ENCODE measurements at regions not wholly inside any gene's neighbourhood (a gene's known extent, or its start where the extent isn't known, plus 50 kb on each side); places are given as distances from the start of the nearest gene placed in this dataset.

GRCh38 chr13:44234566-44234965 lies 139.1 kb upstream of the SERP2 start:
- Histone ChIP-seq H3K4me3 (replicated peaks; ENCODE audit: low read depth, low read length) (no peak overlapping the region), H3K36me3 (ENCODE audit: control insufficient read depth, insufficient read depth, low read length) (no peaks in the 10 kb centered on the region), H3K27me3 (replicated peaks; ENCODE audit: control insufficient read depth, insufficient read depth, low read length) (no peaks in the 10 kb centered on the region)
- DNase-seq (ENCODE audit: extremely low read depth, insufficient read length): no peak
- no peak for TF ChIP-seq CTCF (IDR thresholded peaks at IDR 0.05; ENCODE audit: insufficient read depth, low read length, poor library complexity, severe bottlenecking)

DNA sequence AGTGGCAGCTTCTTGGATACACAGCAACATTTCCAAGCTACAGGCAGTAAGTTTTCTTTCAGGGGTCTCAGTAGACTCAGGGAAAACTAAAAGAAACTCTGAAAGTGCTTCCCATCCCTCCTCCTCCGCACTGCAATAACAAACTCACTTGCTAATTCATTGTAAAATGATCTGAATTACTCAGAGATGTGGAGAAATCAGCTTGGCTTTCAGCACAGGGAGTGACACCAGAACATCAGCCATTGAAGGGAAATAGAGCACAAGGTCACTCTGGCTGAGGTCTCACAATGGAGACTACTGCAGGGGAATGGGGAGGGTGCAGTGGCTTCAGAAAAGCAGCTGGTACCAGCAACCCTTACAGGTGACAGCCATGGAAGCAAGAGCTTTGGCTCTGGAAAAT lies 137.3 kb upstream of the SERP2 start:
- Histone ChIP-seq H3K27me3 (replicated peaks; ENCODE audit: control insufficient read depth, insufficient read depth, low read length) (no peaks in the 10 kb centered on the region), H3K36me3 (ENCODE audit: control insufficient read depth, insufficient read depth, low read length) (no peaks in the 10 kb centered on the region), H3K4me3 (replicated peaks; ENCODE audit: low read depth, low read length) (no peak overlapping the region)
- no peak for DNase-seq (ENCODE audit: extremely low read depth, insufficient read length)
- TF ChIP-seq CTCF (IDR thresholded peaks at IDR 0.05; ENCODE audit: insufficient read depth, low read length, poor library complexity, severe bottlenecking): no peak

DNA sequence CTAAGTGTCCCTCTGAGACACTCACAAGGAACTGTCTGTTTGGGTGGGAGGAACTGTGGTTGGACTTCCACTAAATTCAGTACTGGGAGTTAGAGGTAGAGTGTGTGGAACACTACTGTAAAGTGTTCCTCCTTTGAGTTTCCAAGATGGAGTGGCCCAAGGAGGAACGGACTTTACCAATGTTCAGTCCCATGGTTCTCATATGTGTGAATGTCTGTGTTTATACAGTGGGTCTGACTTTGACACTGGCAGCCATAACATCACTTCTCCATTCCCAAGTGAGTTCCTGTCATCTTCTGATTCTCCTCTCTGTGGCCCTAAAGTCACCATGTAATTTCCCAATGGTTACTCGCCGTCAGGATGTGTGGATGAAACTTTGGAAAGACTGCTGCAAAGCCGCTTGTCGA lies 136.8 kb upstream of the SERP2 start:
- DNase-seq (ENCODE audit: extremely low read depth, insufficient read length): no peak
- H3K27me3 ChIP-seq (replicated peaks; ENCODE audit: control insufficient read depth, insufficient read depth, low read length): no peaks in the 10 kb centered on the region
- no peak overlapping the region for H3K4me3 ChIP-seq (replicated peaks; ENCODE audit: low read depth, low read length)
- no peaks in the 10 kb centered on the region for H3K36me3 ChIP-seq (ENCODE audit: control insufficient read depth, insufficient read depth, low read length)
- TF ChIP-seq CTCF (IDR thresholded peaks at IDR 0.05; ENCODE audit: insufficient read depth, low read length, poor library complexity, severe bottlenecking): no peak

GRCh38 chr13:44237276-44237767 lies 136.3 kb upstream of the SERP2 start:
- no peak for TF ChIP-seq CTCF (IDR thresholded peaks at IDR 0.05; ENCODE audit: insufficient read depth, low read length, poor library complexity, severe bottlenecking)
- no peak overlapping the region for H3K4me3 ChIP-seq (replicated peaks; ENCODE audit: low read depth, low read length)
- H3K36me3 ChIP-seq (ENCODE audit: control insufficient read depth, insufficient read depth, low read length): no peaks in the 10 kb centered on the region
- no peaks in the 10 kb centered on the region; the same call in 1 of the 2 replicates for H3K27me3 ChIP-seq (replicated peaks; ENCODE audit: control insufficient read depth, insufficient read depth, low read length)
- peak; percentile 43 for DNase-seq (ENCODE audit: extremely low read depth, insufficient read length)

DNA sequence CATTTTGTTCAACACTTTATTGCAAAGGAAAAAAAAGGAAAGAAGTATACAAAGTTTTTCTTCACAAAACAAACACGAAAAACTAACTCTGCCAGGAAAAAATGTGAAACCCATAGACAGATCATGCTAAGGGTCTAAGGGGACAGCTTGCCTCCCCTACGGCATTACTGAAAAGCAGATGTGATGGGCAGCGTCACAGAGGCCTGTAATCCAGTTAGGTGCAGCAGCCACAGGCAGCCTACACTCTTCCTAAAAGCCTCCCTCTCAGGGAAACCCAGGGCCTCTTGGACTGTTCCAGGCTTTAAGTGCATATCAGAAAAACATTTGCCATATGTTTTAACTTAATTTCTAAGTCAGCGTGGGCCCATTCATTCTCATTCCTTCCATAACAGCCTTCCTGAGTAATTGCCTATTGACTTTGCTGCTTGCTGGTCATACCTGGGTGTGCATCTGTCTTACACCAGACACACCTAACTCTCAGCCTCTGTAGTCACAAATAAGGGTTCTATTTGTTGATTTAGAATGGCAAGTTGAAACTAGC lies 135.7 kb upstream of the SERP2 start:
- H3K4me3 ChIP-seq (replicated peaks; ENCODE audit: low read depth, low read length): no peak overlapping the region
- H3K36me3 ChIP-seq (ENCODE audit: control insufficient read depth, insufficient read depth, low read length): no peaks in the 10 kb centered on the region
- no peak for TF ChIP-seq CTCF (IDR thresholded peaks at IDR 0.05; ENCODE audit: insufficient read depth, low read length, poor library complexity, severe bottlenecking)
- no peak for DNase-seq (ENCODE audit: extremely low read depth, insufficient read length)
- H3K27me3 ChIP-seq (replicated peaks; ENCODE audit: control insufficient read depth, insufficient read depth, low read length): no peaks in the 10 kb centered on the region; the same call in 1 of the 2 replicates

Measured in GM06990 (cell line).